H1 (cell line): ENCODE measurements at regions not wholly inside any gene's neighbourhood (a gene's known extent, or its start where the extent isn't known, plus 50 kb on each side); places are given as distances from the start of the nearest gene placed in this dataset.

ENCODE experiments used
- CTCF ChIA-PET: fragments of 300-600 bp; sonication (Branson Sonifier 250); formaldehyde crosslinking; loops from one replicate; lab custom pipeline; 2021; ENCODE audit not compliant: partially characterized antibody; lab: Charles Lee
- POLR2A ChIA-PET: fragments of 300-600 bp; sonication (Branson Sonifier 250); formaldehyde crosslinking; loops from one replicate; lab custom pipeline; 2021; ENCODE audit warnings: inconsistent platforms; ENCODE audit not compliant: partially characterized antibody; lab: Charles Lee
- DNase-seq, 2 experiments: peaks; one replicate each; pipeline versions ENCODE4 v3.0.0 to v3.0.0-alpha.2; 2010 to 2022; ENCODE audit warnings: low spot score in 2 of 2, low read depth in 1 of 2, mixed read lengths in 1 of 2
- FAIRE-seq: peaks from 2 replicates; lab custom pipeline; 2011; peaks lifted over from hg19 to GRCh38; lab: Jason Lieb, UNC
- H2AFZ ChIP-seq: 2 replicates; pipeline ENCODE4 v1.8.1; 2012; ENCODE audit warnings: low read length, inconsistent platforms
- H2AK5ac ChIP-seq: 2 replicates; pipeline ENCODE4 v1.6.1; 2013; ENCODE audit warnings: low read depth, low read length
- H2BK120ac ChIP-seq: replicated peaks from 2 replicates; pipeline ENCODE3; 2013; ENCODE audit warnings: low read depth, low read length, inconsistent platforms
- H2BK12ac ChIP-seq: 2 replicates; pipeline ENCODE4 v1.6.1; 2013; ENCODE audit warnings: low read depth, low read length
- H2BK15ac ChIP-seq: 2 replicates; pipeline ENCODE4 v1.6.1; 2013; ENCODE audit warnings: low read length
- H2BK20ac ChIP-seq: 2 replicates; pipeline ENCODE4 v1.6.1; 2013; ENCODE audit warnings: low read length
- H2BK5ac ChIP-seq: 2 replicates; pipeline ENCODE4 v1.6.1; 2013; ENCODE audit warnings: low read depth, low read length
- H3K14ac ChIP-seq: 2 replicates; pipeline ENCODE4 v1.6.1; 2013; ENCODE audit warnings: inconsistent platforms; ENCODE audit not compliant: insufficient read length
- H3K18ac ChIP-seq: 2 replicates; pipeline ENCODE4 v1.6.1; 2013; ENCODE audit warnings: low read length; ENCODE audit errors: extremely low read depth
- H3K23ac ChIP-seq: 2 replicates; pipeline ENCODE4 v1.6.1; 2013; ENCODE audit warnings: inconsistent platforms; ENCODE audit not compliant: insufficient read length
- H3K23me2 ChIP-seq: 2 replicates; pipeline ENCODE4 v1.6.1; 2013; ENCODE audit warnings: low read depth, low read length
- H3K27ac ChIP-seq: 2 replicates; pipeline ENCODE4 v1.6.1; 2011; ENCODE audit warnings: low read depth, low read length, inconsistent platforms
- H3K27me3 ChIP-seq, 4 experiments: replicated peaks in 1 of 4; 1 replicate in 1 of 4; 2 replicates in 3 of 4; pipeline versions ENCODE4 v1.6.1 to v1.8.1; 2011 to 2013; ENCODE audit warnings: low read length in 3 of 4, mild to moderate bottlenecking in 3 of 4, inconsistent platforms in 2 of 4, mixed read lengths in 2 of 4, moderate library complexity in 1 of 4; ENCODE audit not compliant: control insufficient read depth in 3 of 4, insufficient read depth in 3 of 4; ENCODE audit errors: extremely low read depth in 1 of 4
- H3K36me3 ChIP-seq, 4 experiments: 2 replicates each; pipeline versions ENCODE4 v1.6.1 to v1.8.1; 2011 to 2013; ENCODE audit warnings: mild to moderate bottlenecking in 4 of 4, low read length in 3 of 4, moderate library complexity in 2 of 4, control low read depth in 1 of 4, inconsistent platforms in 1 of 4; ENCODE audit not compliant: insufficient read depth in 4 of 4, control insufficient read depth in 2 of 4
- H3K4ac ChIP-seq: replicated peaks from 2 replicates; pipeline ENCODE3; 2013; ENCODE audit warnings: low read length, low read depth, mixed read lengths, inconsistent platforms; ENCODE audit not compliant: insufficient read length
- H3K4me1 ChIP-seq, 4 experiments: replicated peaks in 1 of 4; 1 replicate in 1 of 4; 2 replicates in 3 of 4; pipeline versions ENCODE4 v1.6.1 to v1.8.1; 2011 to 2013; ENCODE audit warnings: low read length in 3 of 4, inconsistent platforms in 2 of 4, mixed read lengths in 1 of 4; ENCODE audit not compliant: insufficient read depth in 4 of 4, control insufficient read depth in 3 of 4
- H3K4me2 ChIP-seq, 2 experiments: 2 replicates each; pipeline versions ENCODE4 v1.6.1 to v1.8.1; 2011 to 2013; ENCODE audit warnings: low read depth in 2 of 2, low read length in 2 of 2, control low read depth in 1 of 2, inconsistent platforms in 1 of 2, mild to moderate bottlenecking in 1 of 2; ENCODE audit not compliant: insufficient read depth in 1 of 2
- H3K4me3 ChIP-seq, 4 experiments: fragments of 200-600, 300-600 bp in 1 of 4; sonication (generic), shearing (Covaris generic), sonication (Bioruptor Twin) in 1 of 4; 2 replicates each; pipeline versions ENCODE4 v1.5.1 to v1.8.1; 2011 to 2016; ENCODE audit warnings: low read length in 4 of 4, low read depth in 3 of 4, control low read depth in 2 of 4, inconsistent platforms in 2 of 4, mild to moderate bottlenecking in 2 of 4, mixed read lengths in 1 of 4, moderate library complexity in 1 of 4; ENCODE audit not compliant: insufficient read depth in 2 of 4; ENCODE audit errors: extremely low read depth in 1 of 4
- H3K56ac ChIP-seq: replicated peaks from 2 replicates; pipeline ENCODE3; 2013; ENCODE audit warnings: low read depth, mild to moderate bottlenecking, mixed read lengths, low read length, inconsistent platforms; ENCODE audit not compliant: insufficient read length
- H3K79me1 ChIP-seq: 2 replicates; pipeline ENCODE4 v1.6.1; 2013; ENCODE audit warnings: low read depth, low read length, control low read depth
- H3K79me2 ChIP-seq, 2 experiments: 2 replicates each; pipeline versions ENCODE4 v1.6.1 to v1.8.1; 2012 to 2013; ENCODE audit warnings: low read length in 2 of 2, mild to moderate bottlenecking in 2 of 2, inconsistent platforms in 1 of 2; ENCODE audit not compliant: insufficient read depth in 2 of 2, control insufficient read depth in 1 of 2
- H3K9ac ChIP-seq, 4 experiments: replicated peaks in 1 of 4; 1 replicate in 1 of 4; 2 replicates in 3 of 4; pipeline versions ENCODE4 v1.6.1 to v1.8.1; 2011 to 2013; ENCODE audit warnings: low read depth in 3 of 4, low read length in 3 of 4, control low read depth in 2 of 4, mild to moderate bottlenecking in 2 of 4, moderate library complexity in 2 of 4, inconsistent platforms in 1 of 4; ENCODE audit errors: extremely low read depth in 1 of 4
- H3K9me3 ChIP-seq, 2 experiments: 2 replicates each; pipeline versions ENCODE4 v1.6.1 to v1.8.1; 2012 to 2013; ENCODE audit warnings: mild to moderate bottlenecking in 2 of 2, moderate library complexity in 2 of 2, control low read depth in 1 of 2, inconsistent platforms in 1 of 2, low read depth in 1 of 2, low read length in 1 of 2, mixed read lengths in 1 of 2; ENCODE audit not compliant: insufficient read depth in 2 of 2
- H4K20me1 ChIP-seq, 2 experiments: replicated peaks in 1 of 2; 2 replicates each; pipeline versions ENCODE3 to v1.8.1; 2011 to 2013; ENCODE audit warnings: inconsistent platforms in 2 of 2, low read length in 2 of 2, mild to moderate bottlenecking in 1 of 2; ENCODE audit not compliant: insufficient read depth in 2 of 2, control insufficient read depth in 1 of 2
- H4K5ac ChIP-seq: 2 replicates; pipeline ENCODE4 v1.6.1; 2013; ENCODE audit warnings: low read length, low read depth, mixed read lengths, inconsistent platforms; ENCODE audit not compliant: insufficient read length
- H4K8ac ChIP-seq: 2 replicates; pipeline ENCODE4 v1.8.0; 2013; ENCODE audit warnings: mild to moderate bottlenecking, moderate library complexity, low read length, inconsistent platforms; ENCODE audit not compliant: insufficient read depth; ENCODE audit errors: extremely low read depth
- H4K91ac ChIP-seq: replicated peaks from 2 replicates; pipeline ENCODE3; 2013; ENCODE audit warnings: low read length, mixed read lengths, inconsistent platforms; ENCODE audit not compliant: insufficient read length
- ASH2L ChIP-seq: fragments of 200-600, 300-600 bp; sonication (generic); IDR thresholded peaks from one replicate; pipeline ENCODE4 v1.7.1; 2017; ENCODE audit warnings: low read length
- CEBPB ChIP-seq: IDR thresholded peaks from 2 replicates; pipeline ENCODE4 v1.6.1; 2012; ENCODE audit warnings: low read depth, low read length
- KDM1A ChIP-seq: fragments of 200-600, 300-600 bp; sonication (generic); IDR thresholded peaks from 2 replicates; pipeline ENCODE4 v1.7.1; 2016; ENCODE audit warnings: mild to moderate bottlenecking, low read length, borderline replicate concordance
- KDM4A ChIP-seq: IDR thresholded peaks from one replicate; pipeline ENCODE4 v1.7.1; 2012; ENCODE audit warnings: low read depth, mild to moderate bottlenecking, moderate library complexity, low read length, inconsistent platforms; ENCODE audit not compliant: severe bottlenecking
- POLR2A ChIP-seq, 2 experiments: IDR thresholded peaks; 1 replicate in 1 of 2; 2 replicates in 1 of 2; pipeline ENCODE4 v1.6.1; 2011; ENCODE audit warnings: low read depth in 2 of 2, low read length in 2 of 2, mild to moderate bottlenecking in 2 of 2; ENCODE audit errors: control extremely low read depth in 1 of 2
- POLR2AphosphoS5 ChIP-seq: IDR thresholded peaks from 2 replicates; pipeline ENCODE4 v1.6.1; 2011; ENCODE audit warnings: low read depth, low read length
- RBBP5 ChIP-seq: IDR thresholded peaks from 2 replicates; pipeline ENCODE4 v1.7.1; 2012; ENCODE audit warnings: low read depth, mild to moderate bottlenecking, inconsistent platforms, low read length, moderate library complexity, borderline replicate concordance
- SAP30 ChIP-seq: fragments of 300-600 bp; sonication (generic); IDR thresholded peaks from 2 replicates; pipeline ENCODE4 v1.7.1; 2012; ENCODE audit warnings: low read length, moderate library complexity, mild to moderate bottlenecking, inconsistent platforms; ENCODE audit not compliant: insufficient read depth, insufficient replicate concordance
- SIX5 ChIP-seq: IDR thresholded peaks from 2 replicates; pipeline ENCODE4 v1.6.1; 2011; ENCODE audit warnings: mild to moderate bottlenecking, low read depth, low read length
- WGBS, 2 experiments: shearing (Covaris generic) in 1 of 2; methylation state at CpG; one replicate each; pipeline versions ENCODE4 v1.1.6 to v1.1.7; 2013 to 2015; ENCODE audit warnings: low lambda C conversion rate in 2 of 2, mixed read lengths in 2 of 2, inconsistent platforms in 1 of 2, low coverage in 1 of 2, missing lambda C conversion rate in 1 of 2; ENCODE audit not compliant: insufficient replicate concordance in 2 of 2, insufficient coverage in 1 of 2, insufficient read length in 1 of 2; ENCODE audit errors: extremely low coverage in 1 of 2, missing lambda C conversion rate in 1 of 2; 5-methylcytosine and 5-hydroxymethylcytosine counted together
- TF ChIP-seq, protein P1 (sequence below): IDR thresholded peaks from 2 replicates; pipeline ENCODE4 v1.6.1; 2012; ENCODE audit warnings: inconsistent platforms
- TF ChIP-seq, protein P2 (sequence below): IDR thresholded peaks from 2 replicates; pipeline ENCODE4 v1.6.1; 2012; ENCODE audit warnings: inconsistent platforms

DNA sequence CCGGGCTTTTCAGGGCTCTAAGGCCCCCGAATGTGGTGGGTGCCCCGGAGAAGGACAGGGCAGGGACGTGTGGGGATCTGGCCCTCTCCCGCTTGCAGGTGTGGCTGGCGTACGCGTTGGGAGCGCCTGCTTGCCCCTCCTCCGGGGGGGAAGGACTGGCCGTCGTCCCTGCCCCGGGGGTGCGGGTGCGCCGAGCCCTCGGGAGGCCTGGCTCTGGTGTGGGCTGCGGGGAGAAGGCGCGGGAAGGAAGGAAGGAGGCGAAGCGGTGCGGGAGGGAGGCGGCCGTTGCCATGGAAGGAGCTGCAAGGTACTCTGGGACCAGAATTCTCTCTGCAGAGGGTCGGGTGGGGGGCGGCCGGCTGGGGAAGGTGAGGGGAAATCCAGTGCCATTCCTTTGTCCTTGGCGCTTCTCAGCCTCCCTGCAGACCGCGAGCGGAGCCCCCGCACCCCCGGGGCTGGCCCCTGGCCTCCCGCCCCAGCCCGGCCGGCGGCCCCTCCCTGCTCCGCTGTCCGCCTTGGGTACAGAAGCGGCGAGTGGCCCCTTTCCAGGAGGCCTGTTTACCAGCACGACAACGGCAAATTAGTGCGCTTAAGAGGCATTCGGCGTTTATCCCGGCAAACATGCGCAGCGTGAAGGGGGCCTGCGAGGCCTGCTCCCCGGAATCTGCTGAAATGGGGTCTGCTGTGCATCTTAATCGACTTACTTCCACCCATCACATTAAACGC, 67.1 kb upstream of the UNC5A start:
- H3K4ac ChIP-seq = no peak overlapping the region
- H3K27ac ChIP-seq = no peak overlapping the region
- H2BK15ac ChIP-seq = peak overlapping the region; percentile 6; the same call in 1 of the 2 replicates
- H3K79me2 ChIP-seq = no peaks in the 10 kb centered on the region
- H3K36me3 ChIP-seq = no peaks in the 10 kb centered on the region
- peaks cover 7 to 41% (median 32%) of the 10 kb centered on the region in 4 experiments for H3K4me1 ChIP-seq
- no peak for FAIRE-seq
- DNase-seq = peak in 1 of 2 experiments; percentile 78
- H2BK120ac ChIP-seq = no peak overlapping the region
- H4K8ac ChIP-seq = peak overlapping the region; percentile 91
- peak overlapping the region; percentile 52; the same call in 1 of the 2 replicates for H2BK20ac ChIP-seq
- H2BK5ac ChIP-seq = peak overlapping the region; percentile 32; the same call in 1 of the 2 replicates
- peak overlapping the region in 3 of 4 experiments; percentile 25 to 39 (median 33); a peak in 4 of 7 replicates for H3K9ac ChIP-seq
- no peak overlapping the region; the same call in 1 of the 2 replicates for H2BK12ac ChIP-seq
- peak overlapping the region; percentile 88 for H3K18ac ChIP-seq
- no peaks in the 10 kb centered on the region for H4K20me1 ChIP-seq
- no peak overlapping the region for H2AK5ac ChIP-seq
- CTCF ChIA-PET = interaction anchor here (0.6 to 9.4 kb wide), 12 partner anchors 10 to 643 kb away, joined by 3 to 56 read pairs (median 10); no protein-coding TSS in a partner anchor
- H3K23ac ChIP-seq = no peak overlapping the region
- peak overlapping the region; percentile 73 to 77 for H3K4me2 ChIP-seq
- H2AFZ ChIP-seq = peak overlapping the region; percentile 25; the same call in 1 of the 2 replicates
- peak overlapping the region; percentile 16 for H4K5ac ChIP-seq
- H3K14ac ChIP-seq = no peak overlapping the region
- POLR2A ChIA-PET = interaction anchor here (1.1 to 1.6 kb wide), 3 partner anchors 10 to 70 kb away, joined by 3 to 6 read pairs (median 3); no protein-coding TSS in a partner anchor
- peaks cover 9% of the 10 kb centered on the region for H3K23me2 ChIP-seq
- peak overlapping the region; percentile 36 to 61 (median 39); a peak in 7 of 8 replicates for H3K4me3 ChIP-seq
- no peaks in the 10 kb centered on the region for H3K9me3 ChIP-seq
- 7% methylated on average over 33 of the region's 54 CpGs; no CpG with 5 or more reads in 1 of the 2 experiments for WGBS, 2 experiments
- no peak overlapping the region for H3K56ac ChIP-seq
- H4K91ac ChIP-seq = peak overlapping the region; percentile 56
- peaks cover 0 to 23% (median 10%) of the 10 kb centered on the region in 4 experiments; a peak in 6 of 7 replicates for H3K27me3 ChIP-seq
- no peaks in the 10 kb centered on the region for H3K79me1 ChIP-seq
- TF ChIP-seq, protein P1, sequence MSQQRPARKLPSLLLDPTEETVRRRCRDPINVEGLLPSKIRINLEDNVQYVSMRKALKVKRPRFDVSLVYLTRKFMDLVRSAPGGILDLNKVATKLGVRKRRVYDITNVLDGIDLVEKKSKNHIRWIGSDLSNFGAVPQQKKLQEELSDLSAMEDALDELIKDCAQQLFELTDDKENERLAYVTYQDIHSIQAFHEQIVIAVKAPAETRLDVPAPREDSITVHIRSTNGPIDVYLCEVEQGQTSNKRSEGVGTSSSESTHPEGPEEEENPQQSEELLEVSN = peak; percentile 81
- TF ChIP-seq POLR2AphosphoS5 = no peak
- TF ChIP-seq SAP30 = no peak
- TF ChIP-seq RBBP5 = 0 out of 2 replicates have a peak, but pooled peaks have one; percentile 41
- TF ChIP-seq KDM4A = peak; percentile 60
- no peak for TF ChIP-seq KDM1A
- no peak for TF ChIP-seq SIX5
- TF ChIP-seq CEBPB = no peak
- peak in 1 of 2 experiments; percentile 38; a peak in 1 of 3 replicates for TF ChIP-seq POLR2A (IDR thresholded peaks at IDR 0.05; ENCODE audit: control extremely low read depth in 1 of 2, low read depth in 2 of 2, low read length in 2 of 2)
- TF ChIP-seq, protein P2, sequence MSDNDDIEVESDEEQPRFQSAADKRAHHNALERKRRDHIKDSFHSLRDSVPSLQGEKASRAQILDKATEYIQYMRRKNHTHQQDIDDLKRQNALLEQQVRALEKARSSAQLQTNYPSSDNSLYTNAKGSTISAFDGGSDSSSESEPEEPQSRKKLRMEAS = peak; percentile 63
- peak; percentile 48 for TF ChIP-seq ASH2L
